T-cell (primary cell): ENCODE measurements at regions not wholly inside any gene's neighbourhood (a gene's known extent, or its start where the extent isn't known, plus 50 kb on each side); places are given as distances from the start of the nearest gene placed in this dataset.

ENCODE experiments used
- ATAC-seq, 4 experiments: fragments of 200-7000 bp in 3 of 4; fragments of 150-1000 bp in 1 of 4; cut with Tn5 transposase; replicated peaks in 1 of 4; 1 replicate in 3 of 4; 2 replicates in 1 of 4; pipeline ENCODE4 v1.10.0; 2021; ENCODE audit warnings: moderate library complexity in 3 of 4, mild to moderate bottlenecking in 2 of 4, moderate number of reproducible peaks in 1 of 4
- CTCF ChIA-PET, 2 donors: fragments of 300-600 bp; sonication (Branson Sonifier 250); formaldehyde crosslinking; loops; one replicate each; lab custom pipeline; 2022; ENCODE audit warnings: antibody characterized with exemption in 2 of 2; lab: Charles Lee
- POLR2A ChIA-PET, 2 donors: fragments of 300-600 bp; sonication (Branson Sonifier 250); formaldehyde crosslinking; loops; one replicate each; lab custom pipeline; 2022; ENCODE audit warnings: antibody characterized with exemption in 2 of 2; lab: Charles Lee
- DNase-seq, 35 experiments: peaks; one replicate each; pipeline versions ENCODE4 v3.0.0 to v3.0.0-alpha.2; 2013 to 2023
- H3K27ac ChIP-seq: one replicate; pipeline ENCODE4 v1.5.1; 2013; ENCODE audit warnings: low read length
- H3K27me3 ChIP-seq, 2 experiments: replicated peaks in 1 of 2; 1 replicate in 1 of 2; 2 replicates in 1 of 2; pipeline versions ENCODE4 v1.6.1 to v1.7.0; 2013; ENCODE audit warnings: low read length in 1 of 2, mixed read lengths in 1 of 2; ENCODE audit not compliant: control insufficient read depth in 2 of 2, insufficient read depth in 2 of 2; ENCODE audit errors: extremely low read depth in 1 of 2
- H3K36me3 ChIP-seq, 2 donors: 1 replicate in 1 of 2; 2 replicates in 1 of 2; pipeline versions ENCODE4 v1.6.1 to v1.7.0; 2013; ENCODE audit warnings: low read length in 1 of 2; ENCODE audit not compliant: control insufficient read depth in 2 of 2, insufficient read depth in 1 of 2; ENCODE audit errors: extremely low read depth in 1 of 2
- H3K4me1 ChIP-seq, 2 experiments: 1 replicate in 1 of 2; 2 replicates in 1 of 2; pipeline versions ENCODE4 v1.6.1 to v1.7.0; 2013; ENCODE audit warnings: low read length in 2 of 2, mixed read lengths in 1 of 2; ENCODE audit not compliant: insufficient read depth in 2 of 2, control insufficient read depth in 1 of 2; ENCODE audit errors: extremely low read depth in 1 of 2
- H3K4me3 ChIP-seq, 2 donors: 1 replicate in 1 of 2; 2 replicates in 1 of 2; pipeline versions ENCODE4 v1.5.1 to v1.7.0; 2013; ENCODE audit warnings: mild to moderate bottlenecking in 2 of 2, low read length in 1 of 2, moderate library complexity in 1 of 2; ENCODE audit not compliant: control insufficient read depth in 1 of 2; ENCODE audit errors: extremely low read depth in 1 of 2
- H3K9me3 ChIP-seq: 2 replicates; pipeline ENCODE4 v1.7.0; 2013
- H3K27ac Mint-ChIP-seq, 2 donors: one replicate each; pipeline ENCODE4 v1.8.0; 2020 to 2021; ENCODE audit warnings: mild to moderate bottlenecking in 2 of 2, mixed read lengths in 2 of 2
- H3K27me3 Mint-ChIP-seq, 2 donors: one replicate each; pipeline ENCODE4 v1.8.0; 2021 to 2022; ENCODE audit warnings: mixed read lengths in 2 of 2
- H3K36me3 Mint-ChIP-seq: one replicate; pipeline ENCODE4 v1.8.0; 2021; ENCODE audit warnings: mixed read lengths
- H3K4me1 Mint-ChIP-seq, 3 donors: one replicate each; pipeline ENCODE4 v1.8.0; 2020 to 2022; ENCODE audit warnings: mixed read lengths in 3 of 3, mild to moderate bottlenecking in 1 of 3
- H3K4me3 Mint-ChIP-seq, 3 donors: one replicate each; pipeline ENCODE4 v1.8.0; 2020 to 2022; ENCODE audit warnings: mild to moderate bottlenecking in 3 of 3, mixed read lengths in 3 of 3, moderate library complexity in 3 of 3
- H3K9me3 Mint-ChIP-seq, 3 donors: one replicate each; pipeline ENCODE4 v1.8.0; 2020 to 2022; ENCODE audit warnings: mixed read lengths in 3 of 3
- WGBS: methylation state at CpG from one replicate; pipeline ENCODE4 v1.1.5; 2013; ENCODE audit warnings: missing lambda C conversion rate; ENCODE audit not compliant: insufficient coverage; 5-methylcytosine and 5-hydroxymethylcytosine counted together

- ATAC-seq (no peak), DNase-seq (no peak)
- Mint-ChIP-seq H3K9me3 (peaks cover 14 to 21% (median 20%) of the 10 kb centered on the region in 3 donors), H3K4me1 (no peaks in the 10 kb centered on the region), H3K36me3 (no peaks in the 10 kb centered on the region), H3K27me3 (no peaks in the 10 kb centered on the region), H3K27ac (no peak overlapping the region), H3K4me3 (no peak overlapping the region)
- Histone ChIP-seq H3K27me3 (no peaks in the 10 kb centered on the region), H3K4me1 (no peaks in the 10 kb centered on the region), H3K9me3 (no peaks in the 10 kb centered on the region), H3K27ac (no peak overlapping the region), H3K36me3 (no peaks in the 10 kb centered on the region), H3K4me3 (no peak overlapping the region)
- WGBS, result no CpG with 5 or more reads among the region's 1 CpG
- ChIA-PET POLR2A (no interaction called here), CTCF (no interaction called here)
Measured at GRCh38 chr14:26938054-26938453, 340.2 kb upstream of the NOVA1 start.

- Histone ChIP-seq H3K27me3 (no peaks in the 10 kb centered on the region), H3K27ac (no peak overlapping the region), H3K4me1 (no peaks in the 10 kb centered on the region), H3K9me3 (no peaks in the 10 kb centered on the region), H3K4me3 (no peak overlapping the region), H3K36me3 (no peaks in the 10 kb centered on the region)
- H3K36me3 Mint-ChIP-seq, result no peaks in the 10 kb centered on the region
- ATAC-seq (no peak), DNase-seq (no peak)
- no CpG with 5 or more reads among the region's 2 CpGs for WGBS
- no peak overlapping the region for H3K4me3 Mint-ChIP-seq
- ChIA-PET POLR2A (no interaction called here), CTCF (no interaction called here)
- peaks cover 20 to 25% (median 23%) of the 10 kb centered on the region in 3 donors for H3K9me3 Mint-ChIP-seq
- H3K27ac Mint-ChIP-seq, result no peak overlapping the region
- H3K27me3 Mint-ChIP-seq, result no peaks in the 10 kb centered on the region
- no peaks in the 10 kb centered on the region for H3K4me1 Mint-ChIP-seq
Measured at GRCh38 chr14:26939755-26940154, 341.9 kb upstream of the NOVA1 start.

- no peak for ATAC-seq
- POLR2A ChIA-PET, result no interaction called here
- WGBS, result no CpG with 5 or more reads among the region's 2 CpGs
- Mint-ChIP-seq H3K4me1 (no peaks in the 10 kb centered on the region), H3K27me3 (no peaks in the 10 kb centered on the region), H3K4me3 (no peak overlapping the region), H3K9me3 (peaks cover 20 to 26% (median 24%) of the 10 kb centered on the region in 3 donors), H3K27ac (no peak overlapping the region), H3K36me3 (no peaks in the 10 kb centered on the region)
- no peaks in the 10 kb centered on the region for H3K27me3 ChIP-seq
- no peaks in the 10 kb centered on the region for H3K36me3 ChIP-seq
- CTCF ChIA-PET, result no interaction called here
- H3K4me1 ChIP-seq, result no peaks in the 10 kb centered on the region
- no peak overlapping the region for H3K4me3 ChIP-seq
- DNase-seq, result no peak
- no peak overlapping the region for H3K27ac ChIP-seq
- H3K9me3 ChIP-seq, result no peaks in the 10 kb centered on the region
Measured at GRCh38 chr14:26941521-26941920, 343.7 kb upstream of the NOVA1 start.

- no peaks in the 10 kb centered on the region for H3K36me3 Mint-ChIP-seq
- H3K4me3 Mint-ChIP-seq, result no peak overlapping the region
- no CpG with 5 or more reads among the region's 1 CpG for WGBS
- Histone ChIP-seq H3K9me3 (no peaks in the 10 kb centered on the region), H3K36me3 (no peaks in the 10 kb centered on the region), H3K27ac (no peak overlapping the region), H3K4me3 (no peak overlapping the region), H3K27me3 (no peaks in the 10 kb centered on the region), H3K4me1 (no peaks in the 10 kb centered on the region)
- no peaks in the 10 kb centered on the region for H3K4me1 Mint-ChIP-seq
- CTCF ChIA-PET, result no interaction called here
- POLR2A ChIA-PET, result no interaction called here
- H3K27me3 Mint-ChIP-seq, result no peaks in the 10 kb centered on the region
- H3K9me3 Mint-ChIP-seq, result peaks cover 17 to 24% (median 17%) of the 10 kb centered on the region in 3 donors
- DNase-seq, result no peak
- no peak for ATAC-seq
- no peak overlapping the region for H3K27ac Mint-ChIP-seq
Measured at GRCh38 chr14:26947265-26947664, 349.4 kb upstream of the NOVA1 start.

- CTCF ChIA-PET, result no interaction called here
- Histone ChIP-seq H3K4me3 (no peak overlapping the region), H3K27ac (no peak overlapping the region), H3K4me1 (no peaks in the 10 kb centered on the region), H3K36me3 (no peaks in the 10 kb centered on the region), H3K9me3 (no peaks in the 10 kb centered on the region), H3K27me3 (no peaks in the 10 kb centered on the region)
- POLR2A ChIA-PET, result no interaction called here
- Mint-ChIP-seq H3K9me3 (peaks cover 9 to 32% (median 27%) of the 10 kb centered on the region in 3 donors), H3K27me3 (no peaks in the 10 kb centered on the region), H3K27ac (no peak overlapping the region), H3K4me3 (no peak overlapping the region), H3K4me1 (no peaks in the 10 kb centered on the region), H3K36me3 (no peaks in the 10 kb centered on the region)
- WGBS, result no CpG with 5 or more reads among the region's 2 CpGs
- no peak for DNase-seq
- ATAC-seq, result no peak
Measured at GRCh38 chr14:26959437-26959836, 361.6 kb upstream of the NOVA1 start.

- POLR2A ChIA-PET, result no interaction called here
- 69% methylated on average over 8 of the region's 10 CpGs for WGBS
Measured at GRCh38 chr14:26959972-26960660, 362.3 kb upstream of the NOVA1 start.

GRCh38 chr14:26963711-26964110, 365.9 kb upstream of the NOVA1 start:
- Histone ChIP-seq H3K4me1 (no peaks in the 10 kb centered on the region), H3K27me3 (no peaks in the 10 kb centered on the region), H3K27ac (no peak overlapping the region), H3K9me3 (no peaks in the 10 kb centered on the region), H3K36me3 (no peaks in the 10 kb centered on the region), H3K4me3 (no peak overlapping the region)
- no peaks in the 10 kb centered on the region for H3K4me1 Mint-ChIP-seq
- CTCF ChIA-PET, result no interaction called here
- peaks cover 3 to 25% (median 25%) of the 10 kb centered on the region in 3 donors for H3K9me3 Mint-ChIP-seq
- ATAC-seq (no peak), DNase-seq (no peak)
- H3K4me3 Mint-ChIP-seq, result no peak overlapping the region
- H3K36me3 Mint-ChIP-seq, result no peaks in the 10 kb centered on the region
- POLR2A ChIA-PET, result no interaction called here
- no CpG with 5 or more reads among the region's 4 CpGs for WGBS
- H3K27me3 Mint-ChIP-seq, result no peaks in the 10 kb centered on the region
- H3K27ac Mint-ChIP-seq, result no peak overlapping the region

More at GRCh38 chr14:26959972-26960660, 362.3 kb upstream of the NOVA1 start:
- H3K27ac Mint-ChIP-seq, result no peak overlapping the region
- H3K27ac ChIP-seq, result no peak overlapping the region
- no peaks in the 10 kb centered on the region for H3K4me1 ChIP-seq
- no peak overlapping the region for H3K4me3 Mint-ChIP-seq
- H3K9me3 ChIP-seq, result no peaks in the 10 kb centered on the region
- no peaks in the 10 kb centered on the region for H3K27me3 Mint-ChIP-seq
- DNase-seq, result no peak
- H3K9me3 Mint-ChIP-seq, result peaks cover 12 to 32% (median 29%) of the 10 kb centered on the region in 3 donors
- H3K4me1 Mint-ChIP-seq, result no peaks in the 10 kb centered on the region
- no peaks in the 10 kb centered on the region for H3K36me3 Mint-ChIP-seq
- H3K4me3 ChIP-seq, result no peak overlapping the region
- CTCF ChIA-PET, result no interaction called here
- no peaks in the 10 kb centered on the region for H3K27me3 ChIP-seq
- ATAC-seq, result no peak
- no peaks in the 10 kb centered on the region for H3K36me3 ChIP-seq
